ENCODE measurements at regions not wholly inside any gene's neighbourhood (a gene's known extent, or its start where the extent isn't known, plus 50 kb on each side); places are given as distances from the start of the nearest gene placed in this dataset.
"Not testable (repeated sequence)": the region's sequence is repeated elsewhere in the genome, so short reads cannot be mapped to it uniquely, and the experiment has no call there.

- no peak for TF ChIP-seq ARNT (IDR thresholded peaks at IDR 0.05)
- no peak for TF ChIP-seq TARDBP (IDR thresholded peaks at IDR 0.05)
- no peak for TF ChIP-seq SP1 (IDR thresholded peaks at IDR 0.05)
- TF ChIP-seq ZNF384 (IDR thresholded peaks at IDR 0.05): no peak
- no peak for TF ChIP-seq FOXK2 (IDR thresholded peaks at IDR 0.05)
- TF ChIP-seq, protein P1, sequence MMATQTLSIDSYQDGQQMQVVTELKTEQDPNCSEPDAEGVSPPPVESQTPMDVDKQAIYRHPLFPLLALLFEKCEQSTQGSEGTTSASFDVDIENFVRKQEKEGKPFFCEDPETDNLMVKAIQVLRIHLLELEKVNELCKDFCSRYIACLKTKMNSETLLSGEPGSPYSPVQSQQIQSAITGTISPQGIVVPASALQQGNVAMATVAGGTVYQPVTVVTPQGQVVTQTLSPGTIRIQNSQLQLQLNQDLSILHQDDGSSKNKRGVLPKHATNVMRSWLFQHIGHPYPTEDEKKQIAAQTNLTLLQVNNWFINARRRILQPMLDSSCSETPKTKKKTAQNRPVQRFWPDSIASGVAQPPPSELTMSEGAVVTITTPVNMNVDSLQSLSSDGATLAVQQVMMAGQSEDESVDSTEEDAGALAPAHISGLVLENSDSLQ (IDR thresholded peaks at IDR 0.05): no peak
- no peak for TF ChIP-seq ELF4 (IDR thresholded peaks at IDR 0.05)
- TF ChIP-seq SUZ12 (IDR thresholded peaks at IDR 0.05): no peak
- TF ChIP-seq HDGF (IDR thresholded peaks at IDR 0.05; ENCODE audit: borderline replicate concordance): no peak
- TF ChIP-seq FOXA1 (IDR thresholded peaks at IDR 0.05): no peak
- TF ChIP-seq BHLHE40 (IDR thresholded peaks at IDR 0.05; ENCODE audit: borderline replicate concordance): no peak
- TF ChIP-seq CTBP1 (IDR thresholded peaks at IDR 0.05; ENCODE audit: borderline replicate concordance): no peak
- TF ChIP-seq FOXM1 (IDR thresholded peaks at IDR 0.05; ENCODE audit: borderline replicate concordance): no peak
- no peak for TF ChIP-seq NFRKB (IDR thresholded peaks at IDR 0.05)
- no peak for TF ChIP-seq LEF1 (IDR thresholded peaks at IDR 0.05; ENCODE audit: borderline replicate concordance)
- TF ChIP-seq L3MBTL2 (conservative IDR thresholded peaks at IDR 0.05): no peak
- ChIA-PET CTCF (no interaction called here), POLR2A (no interaction called here)
- DNase-seq (ENCODE audit: extremely low spot score): no peak
Observed at GRCh38 chr2:16386431-16386830, 279.2 kb downstream of the CYRIA start.

GRCh38 chr2:16386031-16386430 is 279.6 kb downstream of the CYRIA start:
- CTCF ChIA-PET: no interaction called here
- no peak for TF ChIP-seq L3MBTL2 (conservative IDR thresholded peaks at IDR 0.05)
- TF ChIP-seq TARDBP (IDR thresholded peaks at IDR 0.05): no peak
- TF ChIP-seq CTBP1 (IDR thresholded peaks at IDR 0.05; ENCODE audit: borderline replicate concordance): no peak
- TF ChIP-seq LEF1 (IDR thresholded peaks at IDR 0.05; ENCODE audit: borderline replicate concordance): no peak
- no peak for TF ChIP-seq FOXA1 (IDR thresholded peaks at IDR 0.05)
- TF ChIP-seq SP1 (IDR thresholded peaks at IDR 0.05): no peak
- no peak for TF ChIP-seq SUZ12 (IDR thresholded peaks at IDR 0.05)
- TF ChIP-seq NFRKB (IDR thresholded peaks at IDR 0.05): no peak
- no peak for TF ChIP-seq ELF4 (IDR thresholded peaks at IDR 0.05)
- TF ChIP-seq FOXK2 (IDR thresholded peaks at IDR 0.05): no peak
- TF ChIP-seq, protein P1 (IDR thresholded peaks at IDR 0.05): no peak
- DNase-seq (ENCODE audit: extremely low spot score): no peak
- POLR2A ChIA-PET: no interaction called here

DNA sequence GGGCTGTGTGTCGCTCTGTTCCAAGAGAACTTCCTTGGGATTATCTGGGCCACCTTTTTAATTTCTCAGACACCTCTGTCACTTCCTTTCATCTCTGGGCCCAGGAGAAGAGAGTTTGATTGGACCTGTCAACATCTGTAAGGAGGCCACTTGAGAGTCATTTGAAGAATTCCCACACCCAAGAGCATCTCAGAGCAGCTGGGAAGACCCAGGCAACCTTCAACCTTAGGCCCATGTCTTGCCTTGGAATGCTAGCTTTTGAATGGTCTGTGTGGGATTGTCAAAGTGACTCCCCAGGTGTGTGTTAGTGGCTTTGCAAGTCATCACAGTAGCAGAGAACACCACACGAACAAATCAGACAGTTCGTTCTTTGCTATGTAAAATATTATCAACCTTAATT is 280.3 kb downstream of the CYRIA start:
- POLR2A ChIA-PET: no interaction called here

GRCh38 chr2:16383411-16383810 is 282.2 kb downstream of the CYRIA start:
- ChIA-PET POLR2A (no interaction called here), CTCF (no interaction called here)
- DNase-seq (ENCODE audit: extremely low spot score): no peak
- TF ChIP-seq L3MBTL2 (conservative IDR thresholded peaks at IDR 0.05) (no peak), LEF1 (IDR thresholded peaks at IDR 0.05; ENCODE audit: borderline replicate concordance) (no peak), SP1 (IDR thresholded peaks at IDR 0.05) (no peak), ARNT (IDR thresholded peaks at IDR 0.05) (no peak), TARDBP (IDR thresholded peaks at IDR 0.05) (no peak), ZNF384 (IDR thresholded peaks at IDR 0.05) (no peak), FOXM1 (IDR thresholded peaks at IDR 0.05; ENCODE audit: borderline replicate concordance) (no peak), CTBP1 (IDR thresholded peaks at IDR 0.05; ENCODE audit: borderline replicate concordance) (no peak)

More for the DNA sequence above, 280.3 kb downstream of the CYRIA start:
- TF ChIP-seq ZNF384 (IDR thresholded peaks at IDR 0.05) (no peak), FOXA1 (IDR thresholded peaks at IDR 0.05) (no peak), HDGF (IDR thresholded peaks at IDR 0.05; ENCODE audit: borderline replicate concordance) (no peak)
- TF ChIP-seq, protein P1 (IDR thresholded peaks at IDR 0.05): no peak
- no peak for DNase-seq (ENCODE audit: extremely low spot score)
- CTCF ChIA-PET: no interaction called here

DNA sequence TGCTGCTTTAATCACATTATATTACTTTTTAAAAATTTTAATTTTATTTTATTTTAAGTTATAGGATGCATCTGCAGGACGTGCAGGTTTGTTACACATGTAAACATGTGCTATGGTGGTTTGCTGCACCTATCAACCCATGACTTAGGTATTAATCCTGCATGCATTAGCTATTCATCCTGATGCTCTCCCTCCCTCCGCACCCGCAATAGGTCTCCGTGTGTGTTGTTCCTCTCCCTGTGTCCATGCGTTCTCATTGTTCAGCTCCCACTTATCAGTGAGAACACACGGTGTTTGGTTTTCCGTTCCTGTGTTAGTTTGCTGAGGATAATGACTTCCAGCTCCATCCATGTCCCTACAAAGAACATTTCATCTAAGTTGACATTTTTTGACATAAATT is 283.2 kb downstream of the CYRIA start:
- ChIA-PET CTCF (no interaction called here), POLR2A (no interaction called here)
- no peak for DNase-seq (ENCODE audit: extremely low spot score)
- no peak for TF ChIP-seq NFRKB (IDR thresholded peaks at IDR 0.05)
- TF ChIP-seq LEF1 (IDR thresholded peaks at IDR 0.05; ENCODE audit: borderline replicate concordance): no peak

DNA sequence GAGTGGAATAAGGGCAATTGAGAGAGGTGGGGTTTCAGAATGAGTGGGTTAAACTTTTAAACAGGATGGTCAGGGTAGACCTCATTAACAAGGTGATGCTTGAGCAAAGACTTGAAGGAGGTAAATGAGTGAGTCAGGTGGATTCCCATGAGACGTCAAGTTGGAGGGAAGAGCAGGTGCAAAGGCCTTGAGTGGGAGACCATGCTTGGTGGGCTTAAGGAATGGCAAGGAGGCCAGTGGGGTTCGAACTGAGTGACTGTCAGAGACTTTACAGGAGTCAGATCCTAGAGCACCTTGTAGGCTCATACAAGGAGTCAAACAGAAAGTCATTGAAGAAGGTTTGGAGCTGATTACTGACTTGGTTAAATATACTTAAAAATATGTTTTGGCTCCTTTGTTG is 284.1 kb downstream of the CYRIA start:
- no peak for DNase-seq (ENCODE audit: extremely low spot score)
- no peak for TF ChIP-seq HDGF (IDR thresholded peaks at IDR 0.05; ENCODE audit: borderline replicate concordance)
- TF ChIP-seq SUZ12 (IDR thresholded peaks at IDR 0.05): no peak
- TF ChIP-seq SP1 (IDR thresholded peaks at IDR 0.05): no peak
- TF ChIP-seq, protein P1 (IDR thresholded peaks at IDR 0.05): no peak
- no peak for TF ChIP-seq CTBP1 (IDR thresholded peaks at IDR 0.05; ENCODE audit: borderline replicate concordance)
- no peak for TF ChIP-seq FOXK2 (IDR thresholded peaks at IDR 0.05)
- TF ChIP-seq ELF4 (IDR thresholded peaks at IDR 0.05): no peak
- TF ChIP-seq ZNF384 (IDR thresholded peaks at IDR 0.05): no peak
- no peak for TF ChIP-seq FOXM1 (IDR thresholded peaks at IDR 0.05; ENCODE audit: borderline replicate concordance)
- TF ChIP-seq BHLHE40 (IDR thresholded peaks at IDR 0.05; ENCODE audit: borderline replicate concordance): no peak
- TF ChIP-seq TARDBP (IDR thresholded peaks at IDR 0.05): no peak
- no peak for TF ChIP-seq FOXA1 (IDR thresholded peaks at IDR 0.05)
- ChIA-PET CTCF (no interaction called here), POLR2A (no interaction called here)

DNA sequence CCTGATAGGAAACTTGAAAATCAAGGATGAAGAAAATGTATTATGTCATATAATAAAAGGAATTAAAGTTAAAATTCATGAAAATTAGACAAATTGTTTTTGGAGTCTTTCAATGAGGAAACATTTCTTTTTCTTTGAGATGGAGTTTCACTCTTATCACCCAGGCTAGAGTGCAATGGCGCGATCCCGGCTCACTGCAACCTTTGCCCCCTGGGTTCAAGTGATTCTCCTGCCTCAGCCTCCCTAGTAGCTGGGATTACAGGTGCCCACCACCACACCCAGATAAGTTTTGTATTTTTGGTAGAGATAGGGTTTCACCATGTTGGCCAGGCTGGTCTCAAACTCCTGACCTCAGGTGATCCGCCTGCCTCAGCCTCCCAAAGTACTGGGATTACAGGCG is 285.7 kb downstream of the CYRIA start:
- DNase-seq (ENCODE audit: extremely low spot score); POLR2A ChIA-PET; CTCF ChIA-PET: not testable (repeated sequence)

- POLR2A ChIA-PET; DNase-seq (ENCODE audit: extremely low spot score); CTCF ChIA-PET: not testable (repeated sequence)
Observed at GRCh38 chr2:16379061-16379460, 286.6 kb downstream of the CYRIA start.
